Right lobe of liver (tissue), 6 donors: ENCODE measurements at regions not wholly inside any gene's neighbourhood (a gene's known extent, or its start where the extent isn't known, plus 50 kb on each side); places are given as distances from the start of the nearest gene placed in this dataset.
"Not testable (repeated sequence)": the region's sequence is repeated elsewhere in the genome, so short reads cannot be mapped to it uniquely, and the experiment has no call there.

Source experiments
- ATAC-seq, 4 donors: fragments of 200-7000 bp; cut with Tn5 transposase; one replicate each; pipeline ENCODE4 v1.9.1; 2020; ENCODE audit warnings: mild to moderate bottlenecking in 4 of 4, moderate library complexity in 4 of 4
- DNase-seq, 3 donors: peaks; one replicate each; pipeline ENCODE4 v3.0.0-alpha.2; 2020
- H3K27ac ChIP-seq, 3 donors: fragments of 200-600 bp; one replicate each; pipeline ENCODE4 v1.8.0; 2022
- H3K27me3 ChIP-seq, 2 donors: fragments of 200-600 bp; one replicate each; pipeline ENCODE4 v1.8.0; 2022
- H3K36me3 ChIP-seq, 4 donors: fragments of 200-600 bp; sonication (generic) in 1 of 4; one replicate each; pipeline versions ENCODE4 v1.5.1 to v1.8.0; 2017 to 2022; ENCODE audit warnings: control low read depth in 1 of 4
- H3K4me1 ChIP-seq, 4 donors: fragments of 200-600 bp; sonication (generic) in 1 of 4; one replicate each; pipeline versions ENCODE4 v1.5.1 to v1.8.0; 2017 to 2022; ENCODE audit warnings: control low read depth in 1 of 4
- H3K4me3 ChIP-seq, 3 donors: fragments of 200-600 bp; one replicate each; pipeline ENCODE4 v1.8.0; 2022
- H3K9me3 ChIP-seq, 4 donors: fragments of 200-600 bp; sonication (generic) in 1 of 4; one replicate each; pipeline versions ENCODE4 v1.5.1 to v1.8.0; 2017 to 2022; ENCODE audit warnings: control low read depth in 1 of 4
- POLR2A ChIP-seq: fragments of 450-650 bp; IDR thresholded peaks from one replicate; pipeline ENCODE4 v1.6.1; 2017; ENCODE audit warnings: antibody characterized with exemption, mild to moderate bottlenecking
- WGBS: methylation state at CpG from one replicate; pipeline ENCODE4 v1.1.6; 2018; ENCODE audit warnings: low coverage, low lambda C conversion rate; ENCODE audit not compliant: insufficient coverage; ENCODE audit errors: missing lambda C conversion rate; 5-methylcytosine and 5-hydroxymethylcytosine counted together
- intact Hi-C, 2 donors: fragments of 100-400 bp; cut with DNase I; formaldehyde crosslinking; loops; one replicate each; pipeline versions ENCODE4 v1.11.2 to v1.14.1; 2022
- TF ChIP-seq, protein P1 (sequence below), 4 donors: fragments of 200-600 bp in 3 of 4; fragments of 450-650 bp in 1 of 4; IDR thresholded peaks; one replicate each; pipeline versions ENCODE4 v1.5.1 to v1.8.0; 2016 to 2022; ENCODE audit warnings: antibody characterized with exemption in 4 of 4, mild to moderate bottlenecking in 2 of 4
- donor health status: DM: no; HTN: yes; CAD: no.
- donor health status: DM: no; HTN: no; CAD: no.
- donor health status: DM: no; HTN: no; CAD: no.
- donor health status: DM: no; HTN: yes; CAD: no.
- donor health status: DM: no; HTN: yes; CAD: no.

GRCh38 chr4:152185786-152186550 lies 349.9 kb downstream of the FBXW7 start:
- WGBS = 46% methylated on average over 7 of the region's 8 CpGs
- Histone ChIP-seq H3K9me3 (no peaks in the 10 kb centered on the region), H3K27me3 (no peaks in the 10 kb centered on the region), H3K36me3 (no peaks in the 10 kb centered on the region), H3K4me1 (no peaks in the 10 kb centered on the region), H3K27ac (no peak overlapping the region), H3K4me3 (no peak overlapping the region)
- intact Hi-C loops = no loop called here
- TF ChIP-seq POLR2A = no peak
- TF ChIP-seq, protein P1, sequence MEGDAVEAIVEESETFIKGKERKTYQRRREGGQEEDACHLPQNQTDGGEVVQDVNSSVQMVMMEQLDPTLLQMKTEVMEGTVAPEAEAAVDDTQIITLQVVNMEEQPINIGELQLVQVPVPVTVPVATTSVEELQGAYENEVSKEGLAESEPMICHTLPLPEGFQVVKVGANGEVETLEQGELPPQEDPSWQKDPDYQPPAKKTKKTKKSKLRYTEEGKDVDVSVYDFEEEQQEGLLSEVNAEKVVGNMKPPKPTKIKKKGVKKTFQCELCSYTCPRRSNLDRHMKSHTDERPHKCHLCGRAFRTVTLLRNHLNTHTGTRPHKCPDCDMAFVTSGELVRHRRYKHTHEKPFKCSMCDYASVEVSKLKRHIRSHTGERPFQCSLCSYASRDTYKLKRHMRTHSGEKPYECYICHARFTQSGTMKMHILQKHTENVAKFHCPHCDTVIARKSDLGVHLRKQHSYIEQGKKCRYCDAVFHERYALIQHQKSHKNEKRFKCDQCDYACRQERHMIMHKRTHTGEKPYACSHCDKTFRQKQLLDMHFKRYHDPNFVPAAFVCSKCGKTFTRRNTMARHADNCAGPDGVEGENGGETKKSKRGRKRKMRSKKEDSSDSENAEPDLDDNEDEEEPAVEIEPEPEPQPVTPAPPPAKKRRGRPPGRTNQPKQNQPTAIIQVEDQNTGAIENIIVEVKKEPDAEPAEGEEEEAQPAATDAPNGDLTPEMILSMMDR (IDR thresholded peaks at IDR 0.05) = no peak
- no peak for ATAC-seq
- DNase-seq = no peak

- ATAC-seq (no peak), DNase-seq (no peak)
- Histone ChIP-seq H3K36me3 (no peaks in the 10 kb centered on the region), H3K4me3 (no peak overlapping the region), H3K4me1 (no peaks in the 10 kb centered on the region), H3K27me3 (no peaks in the 10 kb centered on the region), H3K9me3 (no peaks in the 10 kb centered on the region), H3K27ac (no peak overlapping the region)
- intact Hi-C loops = no loop called here
- TF ChIP-seq POLR2A = no peak
- TF ChIP-seq, protein P1 (IDR thresholded peaks at IDR 0.05) = no peak
- WGBS = 80% methylated on average over 7 of the region's 7 CpGs
Observed at GRCh38 chr4:152181150-152181549, 354.7 kb downstream of the FBXW7 start.

DNA sequence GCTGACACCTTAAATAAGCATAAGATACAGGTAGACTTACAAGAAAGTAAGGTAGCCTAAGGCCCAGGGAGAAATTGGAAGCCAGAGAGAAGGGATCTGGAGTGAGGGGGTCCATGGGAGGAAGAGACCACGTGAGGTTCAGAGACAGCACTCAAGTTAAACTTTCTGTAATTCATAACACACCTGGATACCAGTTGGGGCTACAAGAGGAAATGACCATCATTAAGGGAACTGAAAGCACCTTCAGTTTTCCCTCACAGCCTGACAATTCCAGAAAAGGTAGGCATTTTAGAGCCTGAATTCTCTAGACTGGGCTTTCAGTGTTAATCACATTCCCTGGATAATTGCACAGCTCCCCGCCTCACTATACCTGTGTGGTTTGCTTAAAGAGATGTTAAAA lies 355.5 kb downstream of the FBXW7 start:
- Histone ChIP-seq H3K4me3 (no peak overlapping the region), H3K9me3 (no peaks in the 10 kb centered on the region), H3K36me3 (no peaks in the 10 kb centered on the region), H3K27ac (no peak overlapping the region), H3K4me1 (no peaks in the 10 kb centered on the region), H3K27me3 (no peaks in the 10 kb centered on the region)
- ATAC-seq = no peak
- intact Hi-C loops = no loop called here
- TF ChIP-seq, protein P1 (IDR thresholded peaks at IDR 0.05) = no peak
- no peak for TF ChIP-seq POLR2A
- DNase-seq = no peak
- 44% methylated on average over 1 of the region's 2 CpGs for WGBS

GRCh38 chr4:152177538-152177937 lies 358.4 kb downstream of the FBXW7 start:
- H3K27me3 ChIP-seq, DNase-seq, H3K36me3 ChIP-seq, H3K4me1 ChIP-seq, H3K27ac ChIP-seq, H3K4me3 ChIP-seq, intact Hi-C loops, H3K9me3 ChIP-seq, ATAC-seq: not testable (repeated sequence)

GRCh38 chr4:152176627-152177214 lies 359.2 kb downstream of the FBXW7 start:
- DNase-seq (no peak), ATAC-seq (no peak)
- Histone ChIP-seq H3K27me3 (no peaks in the 10 kb centered on the region), H3K4me1 (no peaks in the 10 kb centered on the region), H3K27ac (no peak overlapping the region), H3K9me3 (no peaks in the 10 kb centered on the region), H3K36me3 (no peaks in the 10 kb centered on the region), H3K4me3 (no peak overlapping the region)
- intact Hi-C loops = no loop called here
- TF ChIP-seq POLR2A = no peak
- TF ChIP-seq, protein P1 (IDR thresholded peaks at IDR 0.05) = no peak
- WGBS = 50% methylated on average over 3 of the region's 3 CpGs
